OCI-LY1 (cell line): ENCODE measurements at regions not wholly inside any gene's neighbourhood (a gene's known extent, or its start where the extent isn't known, plus 50 kb on each side); places are given as distances from the start of the nearest gene placed in this dataset.

Experiments used
- H2AFZ ChIP-seq: fragments of 200-600 bp; sonication (generic), shearing (Covaris generic); 2 replicates; pipeline ENCODE4 v1.6.0; 2014; ENCODE audit warnings: antibody characterized with exemption, mild to moderate bottlenecking, low read length
- H3F3A ChIP-seq: fragments of 200-600 bp; sonication (generic), shearing (Covaris generic); 2 replicates; pipeline ENCODE4 v1.6.0; 2014; ENCODE audit warnings: mild to moderate bottlenecking, antibody characterized with exemption, low read length, moderate library complexity; ENCODE audit not compliant: insufficient read depth
- H3K27ac ChIP-seq: fragments of 200-600 bp; sonication (generic); 2 replicates; pipeline ENCODE4 v1.5.1; 2014; ENCODE audit warnings: low read length, mixed run types, mild to moderate bottlenecking, low read depth; ENCODE audit not compliant: poor library complexity, severe bottlenecking
- H3K27me3 ChIP-seq: fragments of 200-600 bp; sonication (generic); 2 replicates; pipeline ENCODE4 v1.6.0; 2014; ENCODE audit warnings: antibody characterized with exemption, mild to moderate bottlenecking, low read length, moderate library complexity; ENCODE audit not compliant: insufficient read depth
- H3K36me3 ChIP-seq: fragments of 200-600 bp; sonication (generic); 2 replicates; pipeline ENCODE4 v1.6.1; 2014; ENCODE audit warnings: mild to moderate bottlenecking, antibody characterized with exemption, low read length, moderate library complexity, mixed read lengths; ENCODE audit not compliant: insufficient read depth
- H3K4me1 ChIP-seq: fragments of 200-600 bp; sonication (generic); 2 replicates; pipeline ENCODE4 v1.5.1; 2014; ENCODE audit warnings: mild to moderate bottlenecking, low read length, moderate library complexity; ENCODE audit not compliant: insufficient read depth, severe bottlenecking
- H3K4me2 ChIP-seq: fragments of 200-600 bp; sonication (generic), shearing (Covaris generic); 2 replicates; pipeline ENCODE4 v1.6.1; 2014; ENCODE audit warnings: low read length
- H3K4me3 ChIP-seq: fragments of 200-600 bp; sonication (generic); 2 replicates; pipeline ENCODE4 v1.5.1; 2014; ENCODE audit warnings: low read length, low read depth, mild to moderate bottlenecking, mixed read lengths; ENCODE audit not compliant: poor library complexity, severe bottlenecking
- H3K79me2 ChIP-seq: fragments of 200-600 bp; shearing (Covaris generic); 2 replicates; pipeline ENCODE4 v1.6.1; 2016; ENCODE audit warnings: mixed run types, low read length, mixed read lengths; ENCODE audit not compliant: insufficient read depth
- H3K9ac ChIP-seq: fragments of 200-600 bp; sonication (generic), shearing (Covaris generic); 2 replicates; pipeline ENCODE4 v1.6.1; 2014; ENCODE audit warnings: mild to moderate bottlenecking, low read length, mixed read lengths
- H3K9me2 ChIP-seq: fragments of 200-600 bp; sonication (generic), shearing (Covaris generic); 2 replicates; pipeline ENCODE4 v1.6.1; 2014; ENCODE audit warnings: low read depth, mild to moderate bottlenecking, low read length, mixed read lengths
- H3K9me3 ChIP-seq: fragments of 200-600 bp; shearing (Covaris generic); 2 replicates; pipeline ENCODE4 v1.6.1; 2014; ENCODE audit warnings: low read length, mixed read lengths
- H4K20me1 ChIP-seq: fragments of 200-600 bp; sonication (generic), shearing (Covaris generic); 2 replicates; pipeline ENCODE4 v1.6.0; 2016; ENCODE audit warnings: mild to moderate bottlenecking, low read length; ENCODE audit not compliant: insufficient read depth
- CTCF ChIP-seq: fragments of 200-600 bp; sonication (generic), shearing (Covaris generic); IDR thresholded peaks from 2 replicates; pipeline ENCODE4 v1.5.1; 2017; ENCODE audit warnings: mild to moderate bottlenecking, antibody characterized with exemption, low read length, moderate library complexity, mixed read lengths
- EZH2 ChIP-seq: fragments of 200-600 bp; sonication (generic), shearing (Covaris generic); IDR thresholded peaks from 2 replicates; pipeline ENCODE4 v1.8.0; 2017; ENCODE audit warnings: borderline replicate concordance, mixed run types, mild to moderate bottlenecking, antibody characterized with exemption, low read length, moderate library complexity, mixed read lengths

- H3K9me3 ChIP-seq: no peaks in the 10 kb centered on the region
- TF ChIP-seq CTCF (no peak), EZH2 (no peak)
- no peaks in the 10 kb centered on the region for H3K4me1 ChIP-seq
Measured at GRCh38 chr2:223437788-223438187, 164.4 kb downstream of the SCG2 start.

GRCh38 chr2:223439184-223439583 is 163.0 kb downstream of the SCG2 start:
- H3K79me2 ChIP-seq: no peaks in the 10 kb centered on the region
- no peak overlapping the region for H2AFZ ChIP-seq
- no peak overlapping the region for H3K4me3 ChIP-seq
- H3K36me3 ChIP-seq: no peaks in the 10 kb centered on the region
- H4K20me1 ChIP-seq: no peaks in the 10 kb centered on the region
- no peak overlapping the region for H3K4me2 ChIP-seq
- H3K9me2 ChIP-seq: no peaks in the 10 kb centered on the region
- no peaks in the 10 kb centered on the region for H3F3A ChIP-seq
- H3K27me3 ChIP-seq: no peaks in the 10 kb centered on the region
- no peak overlapping the region for H3K9ac ChIP-seq
- TF ChIP-seq CTCF: no peak
- no peaks in the 10 kb centered on the region for H3K9me3 ChIP-seq
- no peaks in the 10 kb centered on the region for H3K4me1 ChIP-seq
- H3K27ac ChIP-seq: no peak overlapping the region

More at GRCh38 chr2:223437788-223438187, 164.4 kb downstream of the SCG2 start:
- Histone ChIP-seq H3K9ac (no peak overlapping the region), H3K79me2 (no peaks in the 10 kb centered on the region), H2AFZ (no peak overlapping the region), H3F3A (no peaks in the 10 kb centered on the region), H3K27ac (no peak overlapping the region), H4K20me1 (no peaks in the 10 kb centered on the region), H3K27me3 (no peaks in the 10 kb centered on the region), H3K4me3 (no peak overlapping the region), H3K4me2 (no peak overlapping the region), H3K36me3 (no peaks in the 10 kb centered on the region), H3K9me2 (no peaks in the 10 kb centered on the region)

GRCh38 chr2:223439786-223440185 is 162.4 kb downstream of the SCG2 start:
- H3K9me3 ChIP-seq: no peaks in the 10 kb centered on the region
- no peaks in the 10 kb centered on the region for H3K9me2 ChIP-seq
- no peaks in the 10 kb centered on the region for H3K4me1 ChIP-seq
- no peaks in the 10 kb centered on the region for H3K27me3 ChIP-seq
- TF ChIP-seq CTCF (no peak), EZH2 (no peak)
- H2AFZ ChIP-seq: no peak overlapping the region
- no peaks in the 10 kb centered on the region for H3F3A ChIP-seq
- H3K4me3 ChIP-seq: no peak overlapping the region
- no peaks in the 10 kb centered on the region for H3K36me3 ChIP-seq
- H3K27ac ChIP-seq: no peak overlapping the region
- H3K9ac ChIP-seq: no peak overlapping the region
- no peaks in the 10 kb centered on the region for H3K79me2 ChIP-seq
- no peaks in the 10 kb centered on the region for H4K20me1 ChIP-seq
- no peak overlapping the region for H3K4me2 ChIP-seq
